ENCODE measurements at regions not wholly inside any gene's neighbourhood (a gene's known extent, or its start where the extent isn't known, plus 50 kb on each side); places are given as distances from the start of the nearest gene placed in this dataset.

- H3K4me1 ChIP-seq, result no peaks in the 10 kb centered on the region
- H3K36me3 ChIP-seq, result no peaks in the 10 kb centered on the region
- H3K4me2 ChIP-seq, result no peak overlapping the region
- H4K20me1 ChIP-seq, result no peaks in the 10 kb centered on the region
- no peak overlapping the region for H3K9ac ChIP-seq
- peaks cover 14% of the 10 kb centered on the region for H3K9me3 ChIP-seq
- no peak for TF ChIP-seq Cebpa-rat (IDR thresholded peaks at IDR 0.05)
- no peaks in the 10 kb centered on the region for H3K27me3 ChIP-seq
- H3K4me3 ChIP-seq, result no peak overlapping the region
- H3K27ac ChIP-seq, result no peak overlapping the region
Measured at GRCh38 chr3:25863011-25863415, 73.1 kb downstream of the OXSM start.

- H3K4me3 ChIP-seq, result no peak overlapping the region
- H3K27ac ChIP-seq, result no peak overlapping the region
- no peaks in the 10 kb centered on the region for H3K36me3 ChIP-seq
- H3K4me2 ChIP-seq, result no peak overlapping the region
- no peaks in the 10 kb centered on the region for H3K4me1 ChIP-seq
- peaks cover 14% of the 10 kb centered on the region for H3K9me3 ChIP-seq
- no peak overlapping the region for H3K9ac ChIP-seq
- no peaks in the 10 kb centered on the region for H4K20me1 ChIP-seq
- no peaks in the 10 kb centered on the region for H3K27me3 ChIP-seq
- no peak for TF ChIP-seq Cebpa-rat (IDR thresholded peaks at IDR 0.05)
Measured at GRCh38 chr3:25863416-25863959, 73.6 kb downstream of the OXSM start.

GRCh38 chr3:25870452-25870851 is 80.6 kb downstream of the OXSM start:
- Histone ChIP-seq H3K9me3 (peaks cover 16% of the 10 kb centered on the region), H3K27ac (no peak overlapping the region), H4K20me1 (no peaks in the 10 kb centered on the region), H3K36me3 (no peaks in the 10 kb centered on the region), H3K4me2 (no peak overlapping the region), H3K27me3 (no peaks in the 10 kb centered on the region), H3K4me1 (0 out of 2 replicates have a peak, but pooled peaks cover 3% of the 10 kb centered on the region), H3K9ac (no peak overlapping the region), H3K4me3 (no peak overlapping the region)
- no peak for TF ChIP-seq Cebpa-rat (IDR thresholded peaks at IDR 0.05)

GRCh38 chr3:25872200-25872877 is 82.4 kb downstream of the OXSM start:
- Histone ChIP-seq H3K36me3 (no peaks in the 10 kb centered on the region), H3K27me3 (no peaks in the 10 kb centered on the region), H3K9ac (no peak overlapping the region), H3K9me3 (peaks cover 11% of the 10 kb centered on the region), H3K4me2 (no peak overlapping the region), H4K20me1 (no peaks in the 10 kb centered on the region), H3K27ac (no peak overlapping the region), H3K4me3 (no peak overlapping the region), H3K4me1 (0 out of 2 replicates have a peak, but pooled peaks cover 3% of the 10 kb centered on the region)
- no peak for TF ChIP-seq Cebpa-rat (IDR thresholded peaks at IDR 0.05)

GRCh38 chr3:25883492-25883891 is 93.6 kb downstream of the OXSM start:
- Histone ChIP-seq H3K9ac (no peak overlapping the region), H3K9me3 (peaks cover 7% of the 10 kb centered on the region; the same call in 1 of the 2 replicates), H3K4me1 (no peaks in the 10 kb centered on the region), H3K4me2 (no peak overlapping the region), H3K4me3 (no peak overlapping the region), H4K20me1 (no peaks in the 10 kb centered on the region), H3K27ac (no peak overlapping the region), H3K27me3 (no peaks in the 10 kb centered on the region), H3K36me3 (no peaks in the 10 kb centered on the region)
- TF ChIP-seq Cebpa-rat (IDR thresholded peaks at IDR 0.05), result no peak

- no peaks in the 10 kb centered on the region for H4K20me1 ChIP-seq
- no peak overlapping the region for H3K4me3 ChIP-seq
- H3K4me2 ChIP-seq, result no peak overlapping the region
- no peaks in the 10 kb centered on the region for H3K4me1 ChIP-seq
- H3K9ac ChIP-seq, result no peak overlapping the region
- no peaks in the 10 kb centered on the region for H3K27me3 ChIP-seq
- no peaks in the 10 kb centered on the region for H3K36me3 ChIP-seq
- TF ChIP-seq Cebpa-rat (IDR thresholded peaks at IDR 0.05), result no peak
- peaks cover 7% of the 10 kb centered on the region; the same call in 1 of the 2 replicates for H3K9me3 ChIP-seq
- no peak overlapping the region for H3K27ac ChIP-seq
Measured at GRCh38 chr3:25884981-25885380, 95.1 kb downstream of the OXSM start.

GRCh38 chr3:25885544-25885943 is 95.7 kb downstream of the OXSM start:
- Histone ChIP-seq H4K20me1 (no peaks in the 10 kb centered on the region), H3K36me3 (no peaks in the 10 kb centered on the region), H3K4me1 (no peaks in the 10 kb centered on the region), H3K4me3 (no peak overlapping the region), H3K9ac (no peak overlapping the region), H3K27me3 (no peaks in the 10 kb centered on the region), H3K4me2 (no peak overlapping the region), H3K9me3 (peaks cover 7% of the 10 kb centered on the region; the same call in 1 of the 2 replicates), H3K27ac (no peak overlapping the region)
- TF ChIP-seq Cebpa-rat (IDR thresholded peaks at IDR 0.05), result no peak

GRCh38 chr3:25887907-25888306 is 98.0 kb downstream of the OXSM start:
- no peak overlapping the region for H3K4me2 ChIP-seq
- H3K27ac ChIP-seq, result no peak overlapping the region
- no peak overlapping the region for H3K4me3 ChIP-seq
- H3K27me3 ChIP-seq, result no peaks in the 10 kb centered on the region
- no peaks in the 10 kb centered on the region for H3K4me1 ChIP-seq
- H3K36me3 ChIP-seq, result no peaks in the 10 kb centered on the region
- H4K20me1 ChIP-seq, result no peaks in the 10 kb centered on the region
- peaks cover 7% of the 10 kb centered on the region; the same call in 1 of the 2 replicates for H3K9me3 ChIP-seq
- no peak overlapping the region for H3K9ac ChIP-seq
- no peak for TF ChIP-seq Cebpa-rat (IDR thresholded peaks at IDR 0.05)

- no peaks in the 10 kb centered on the region for H4K20me1 ChIP-seq
Measured at GRCh38 chr3:25888892-25889524, 99.1 kb downstream of the OXSM start.

GRCh38 chr3:25889525-25889917 is 99.6 kb downstream of the OXSM start:
- Histone ChIP-seq H3K36me3 (no peaks in the 10 kb centered on the region), H3K9me3 (peaks cover 7% of the 10 kb centered on the region; the same call in 1 of the 2 replicates), H3K9ac (no peak overlapping the region), H3K27ac (no peak overlapping the region), H4K20me1 (no peaks in the 10 kb centered on the region), H3K27me3 (no peaks in the 10 kb centered on the region), H3K4me3 (no peak overlapping the region), H3K4me1 (no peaks in the 10 kb centered on the region), H3K4me2 (no peak overlapping the region)
- no peak for TF ChIP-seq Cebpa-rat (IDR thresholded peaks at IDR 0.05)

More at GRCh38 chr3:25888892-25889524, 99.1 kb downstream of the OXSM start:
- Histone ChIP-seq H3K4me2 (no peak overlapping the region), H3K9ac (no peak overlapping the region), H3K27ac (no peak overlapping the region), H3K4me3 (no peak overlapping the region), H3K27me3 (no peaks in the 10 kb centered on the region), H3K4me1 (no peaks in the 10 kb centered on the region), H3K36me3 (no peaks in the 10 kb centered on the region), H3K9me3 (peaks cover 7% of the 10 kb centered on the region; the same call in 1 of the 2 replicates)
- TF ChIP-seq Cebpa-rat (IDR thresholded peaks at IDR 0.05), result no peak
